HG02970 (cell line): ENCODE measurements at regions not wholly inside any gene's neighbourhood (a gene's known extent, or its start where the extent isn't known, plus 50 kb on each side); places are given as distances from the start of the nearest gene placed in this dataset.

ENCODE experiments used
- ATAC-seq: cut with Tn5 transposase; IDR thresholded peaks from one replicate; pipeline ENCODE4 v1.9.1; 2021; ENCODE audit warnings: mild to moderate bottlenecking, moderate library complexity, moderate number of reproducible peaks; ENCODE audit not compliant: unreplicated experiment, low FRiP score

GRCh38 chr4:100970414-100970813 lies 376.9 kb downstream of the PPP3CA start:
- ATAC-seq, result no peak

- ATAC-seq, result no peak
Measured at GRCh38 chr4:100969925-100970324, 377.4 kb downstream of the PPP3CA start.

GRCh38 chr4:100968046-100968445 lies 379.3 kb downstream of the PPP3CA start:
- ATAC-seq, result no peak

GRCh38 chr4:100963627-100964026 lies 383.7 kb downstream of the PPP3CA start:
- ATAC-seq, result no peak

- ATAC-seq, result no peak
Measured at GRCh38 chr4:100962698-100963097, 384.6 kb downstream of the PPP3CA start.

GRCh38 chr4:100960232-100960631 lies 387.1 kb downstream of the PPP3CA start:
- ATAC-seq, result no peak

- ATAC-seq, result no peak
Measured at GRCh38 chr4:100954046-100954445, 393.3 kb downstream of the PPP3CA start.

GRCh38 chr4:100953616-100954015 lies 393.7 kb downstream of the PPP3CA start:
- ATAC-seq, result no peak

- no peak for ATAC-seq
Measured at GRCh38 chr4:100952590-100952989, 394.7 kb downstream of the PPP3CA start.

GRCh38 chr4:100949350-100949935 lies 397.9 kb downstream of the PPP3CA start:
- ATAC-seq, result no peak

- no peak for ATAC-seq
Measured at GRCh38 chr4:100948911-100949310, 398.4 kb downstream of the PPP3CA start.

- ATAC-seq, result no peak
Measured at GRCh38 chr4:100945789-100946188, 401.5 kb downstream of the PPP3CA start.

- ATAC-seq, result no peak
Measured at GRCh38 chr4:100938698-100939097, 408.6 kb downstream of the PPP3CA start.

GRCh38 chr4:100936661-100937375 lies 410.5 kb downstream of the PPP3CA start:
- no peak for ATAC-seq

- ATAC-seq, result no peak
Measured at GRCh38 chr4:100935090-100935489, 412.2 kb downstream of the PPP3CA start.

GRCh38 chr4:100933628-100934027 lies 413.7 kb downstream of the PPP3CA start:
- ATAC-seq, result no peak

GRCh38 chr4:100929758-100930157 lies 411.9 kb upstream of the EMCN start:
- no peak for ATAC-seq

- no peak for ATAC-seq
Measured at GRCh38 chr4:100929135-100929534, 411.3 kb upstream of the EMCN start.

GRCh38 chr4:100926039-100926717 lies 408.4 kb upstream of the EMCN start:
- no peak for ATAC-seq

- no peak for ATAC-seq
Measured at GRCh38 chr4:100913685-100914084, 395.9 kb upstream of the EMCN start.

- ATAC-seq, result no peak
Measured at GRCh38 chr4:100908540-100908939, 390.7 kb upstream of the EMCN start.
